Adrenal gland (tissue), 9 donors: ENCODE measurements at regions not wholly inside any gene's neighbourhood (a gene's known extent, or its start where the extent isn't known, plus 50 kb on each side); places are given as distances from the start of the nearest gene placed in this dataset.

ENCODE experiments used
- DNase-seq, 7 donors: peaks; one replicate each; pipeline ENCODE4 v3.0.0-alpha.2; 2019 to 2020
- H3K27ac ChIP-seq, 5 donors: fragments of 200-600 bp; sonication (generic) in 4 of 5; 1 replicate in 3 of 5; 2 replicates in 2 of 5; pipeline versions ENCODE4 v1.5.1 to v1.8.0; 2016 to 2020; ENCODE audit warnings: mild to moderate bottlenecking in 1 of 5
- H3K27me3 ChIP-seq: fragments of 200-600 bp; 2 replicates; pipeline ENCODE4 v1.8.0; 2021
- H3K36me3 ChIP-seq, 2 donors: fragments of 200-600 bp; replicated peaks in 1 of 2; 1 replicate in 1 of 2; 2 replicates in 1 of 2; pipeline versions ENCODE4 v1.5.1 to v1.8.0; 2018 to 2022
- H3K4me1 ChIP-seq, 2 donors: fragments of 200-600 bp; replicated peaks in 1 of 2; 1 replicate in 1 of 2; 2 replicates in 1 of 2; pipeline versions ENCODE4 v1.5.1 to v1.8.0; 2018 to 2021
- H3K4me3 ChIP-seq, 4 donors: fragments of 200-600 bp; sonication (generic) in 3 of 4; one replicate each; pipeline ENCODE4 v1.5.1; 2016 to 2018
- H3K9me3 ChIP-seq, 3 donors: fragments of 200-600 bp; sonication (generic) in 1 of 3; replicated peaks in 1 of 3; 1 replicate in 2 of 3; 2 replicates in 1 of 3; pipeline versions ENCODE4 v1.5.1 to v1.8.0; 2016 to 2021
- POLR2A ChIP-seq, 2 donors: fragments of 450-650 bp; IDR thresholded peaks; one replicate each; pipeline ENCODE4 v1.6.1; 2017; ENCODE audit warnings: antibody characterized with exemption in 2 of 2, mild to moderate bottlenecking in 2 of 2, moderate library complexity in 1 of 2
- whole genome bisulfite sequencing, 4 donors: extraction: QIAGEN DNeasy Blood & Tissue Kit in 2 of 4; methylation state at CpG; one replicate each; pipeline versions ENCODE4 v1.1.5 to v1.1.7; 2013 to 2017; 5-methylcytosine and 5-hydroxymethylcytosine counted together
- intact Hi-C, 2 donors: fragments of 100-400 bp; cut with DNase I; formaldehyde crosslinking; loops; one replicate each; pipeline versions ENCODE4 v1.14.1 to v1.15.0; 2022 to 2023
- TF ChIP-seq, protein P1 (sequence below), 6 experiments: fragments of 450-650 bp in 4 of 6; fragments of 200-600 bp in 2 of 6; sonication (generic) in 1 of 6; IDR thresholded peaks; 1 replicate in 5 of 6; 2 replicates in 1 of 6; pipeline versions ENCODE4 v1.5.1 to v1.8.0; 2016 to 2021; ENCODE audit warnings: antibody characterized with exemption in 6 of 6, mild to moderate bottlenecking in 2 of 6, moderate library complexity in 1 of 6
- donor health status: healthy with polysubstance abuse.
- donor health status: Bipolar disorder and iron deficiency.
- donor health status: DM: yes; HTN: yes; CAD: no.
- donor health status: DM: no; HTN: no; CAD: no.
- donor health status: DM: no; HTN: no; CAD: no.

DNA sequence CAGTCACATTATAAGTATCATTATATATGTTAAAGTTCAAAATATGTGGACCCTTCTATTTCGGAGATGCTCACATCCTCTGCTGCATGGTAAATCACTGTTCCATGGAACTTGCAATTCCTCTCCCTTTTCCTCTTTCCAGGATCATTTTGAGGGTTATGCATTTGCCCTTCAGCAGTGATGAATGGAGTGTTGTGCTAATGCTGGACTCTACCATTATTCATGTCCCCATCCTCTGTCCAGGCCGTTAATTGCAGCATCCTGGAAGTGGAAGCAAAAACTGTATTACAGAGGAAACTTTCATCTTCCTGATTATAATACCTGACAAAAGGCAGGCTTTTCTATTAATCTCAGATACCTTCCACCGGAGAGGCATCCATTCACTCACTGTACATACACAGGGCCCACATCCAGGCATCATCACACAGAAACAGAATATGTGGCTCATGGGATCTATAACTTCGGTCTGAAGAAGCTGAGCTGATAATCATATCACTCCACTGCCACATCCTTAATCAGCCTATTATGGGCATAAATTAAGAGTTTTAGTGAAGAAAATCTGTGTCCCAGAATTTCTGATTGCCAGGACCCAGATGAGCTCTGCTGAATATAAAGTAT is 65.0 kb upstream of the ACO1 start:
- H3K4me3 ChIP-seq, result no peak overlapping the region
- H3K36me3 ChIP-seq, result no peaks in the 10 kb centered on the region
- no peak overlapping the region for H3K27ac ChIP-seq
- intact Hi-C loops, result no loop called here
- no peak for DNase-seq
- H3K4me1 ChIP-seq, result no peaks in the 10 kb centered on the region
- no peaks in the 10 kb centered on the region for H3K9me3 ChIP-seq
- no peak for TF ChIP-seq POLR2A (IDR thresholded peaks at IDR 0.05)
- TF ChIP-seq, protein P1, sequence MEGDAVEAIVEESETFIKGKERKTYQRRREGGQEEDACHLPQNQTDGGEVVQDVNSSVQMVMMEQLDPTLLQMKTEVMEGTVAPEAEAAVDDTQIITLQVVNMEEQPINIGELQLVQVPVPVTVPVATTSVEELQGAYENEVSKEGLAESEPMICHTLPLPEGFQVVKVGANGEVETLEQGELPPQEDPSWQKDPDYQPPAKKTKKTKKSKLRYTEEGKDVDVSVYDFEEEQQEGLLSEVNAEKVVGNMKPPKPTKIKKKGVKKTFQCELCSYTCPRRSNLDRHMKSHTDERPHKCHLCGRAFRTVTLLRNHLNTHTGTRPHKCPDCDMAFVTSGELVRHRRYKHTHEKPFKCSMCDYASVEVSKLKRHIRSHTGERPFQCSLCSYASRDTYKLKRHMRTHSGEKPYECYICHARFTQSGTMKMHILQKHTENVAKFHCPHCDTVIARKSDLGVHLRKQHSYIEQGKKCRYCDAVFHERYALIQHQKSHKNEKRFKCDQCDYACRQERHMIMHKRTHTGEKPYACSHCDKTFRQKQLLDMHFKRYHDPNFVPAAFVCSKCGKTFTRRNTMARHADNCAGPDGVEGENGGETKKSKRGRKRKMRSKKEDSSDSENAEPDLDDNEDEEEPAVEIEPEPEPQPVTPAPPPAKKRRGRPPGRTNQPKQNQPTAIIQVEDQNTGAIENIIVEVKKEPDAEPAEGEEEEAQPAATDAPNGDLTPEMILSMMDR (IDR thresholded peaks at IDR 0.05), result no peak
- H3K27me3 ChIP-seq, result no peaks in the 10 kb centered on the region
- 53 to 70% (median 59%) methylated on average over 4 of the region's 4 CpGs for WGBS, 4 donors

DNA sequence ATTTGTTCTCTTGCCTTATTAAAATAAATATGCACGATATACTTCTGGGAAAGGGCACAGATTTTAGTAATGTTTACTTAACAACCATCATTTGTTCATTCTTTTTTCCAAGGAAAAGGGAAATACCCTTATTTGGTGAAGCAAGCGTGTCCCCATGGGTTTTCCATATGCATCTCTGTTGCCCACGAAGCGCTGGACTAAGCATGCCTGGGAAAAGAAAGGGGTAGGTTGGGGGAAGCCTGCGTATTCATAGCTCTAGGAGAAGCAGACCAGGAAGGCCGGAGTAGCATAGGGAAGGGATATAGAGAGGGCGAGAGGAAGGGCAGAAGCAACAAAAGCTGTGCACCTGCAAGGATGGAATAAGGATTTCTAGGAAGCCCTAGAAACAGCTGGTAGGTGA is 61.8 kb upstream of the ACO1 start:
- TF ChIP-seq POLR2A (IDR thresholded peaks at IDR 0.05), result no peak
- TF ChIP-seq, protein P1 (IDR thresholded peaks at IDR 0.05), result no peak
- no peak for DNase-seq
- H3K36me3 ChIP-seq, result no peaks in the 10 kb centered on the region
- H3K4me1 ChIP-seq, result no peaks in the 10 kb centered on the region
- no peak overlapping the region for H3K27ac ChIP-seq
- intact Hi-C loops, result no loop called here
- no peak overlapping the region for H3K4me3 ChIP-seq
- no peaks in the 10 kb centered on the region for H3K9me3 ChIP-seq
- 63 to 76% (median 66%) methylated on average over 7 of the region's 7 CpGs for WGBS, 4 donors
- no peaks in the 10 kb centered on the region for H3K27me3 ChIP-seq

DNA sequence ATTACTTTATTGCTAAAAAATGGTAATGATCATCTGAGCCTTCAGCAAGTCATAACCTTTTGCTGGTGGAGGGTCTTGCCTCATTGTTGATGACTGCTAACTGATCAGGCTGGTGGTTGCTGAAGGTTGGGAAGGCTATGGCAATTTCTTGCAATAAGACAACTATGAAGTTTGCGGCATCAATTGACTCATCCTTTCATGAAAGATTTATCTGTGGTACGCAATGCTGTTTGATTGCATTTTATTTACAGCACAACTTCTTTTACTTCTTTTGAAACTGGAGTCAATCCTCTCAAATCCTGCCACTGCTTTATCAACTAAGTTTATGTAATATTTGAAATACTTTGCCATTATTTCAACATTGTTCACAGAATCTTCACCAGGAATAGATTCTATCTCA is 58.3 kb upstream of the ACO1 start:
- Histone ChIP-seq H3K4me1 (no peaks in the 10 kb centered on the region), H3K9me3 (no peaks in the 10 kb centered on the region), H3K36me3 (no peaks in the 10 kb centered on the region), H3K27ac (no peak overlapping the region), H3K27me3 (no peaks in the 10 kb centered on the region), H3K4me3 (no peak overlapping the region)
- WGBS, 4 donors, result 83 to 98% (median 86%) methylated on average over 2 of the region's 2 CpGs
- TF ChIP-seq, protein P1 (IDR thresholded peaks at IDR 0.05), result no peak
- TF ChIP-seq POLR2A (IDR thresholded peaks at IDR 0.05), result no peak
- intact Hi-C loops, result no loop called here
- no peak for DNase-seq

DNA sequence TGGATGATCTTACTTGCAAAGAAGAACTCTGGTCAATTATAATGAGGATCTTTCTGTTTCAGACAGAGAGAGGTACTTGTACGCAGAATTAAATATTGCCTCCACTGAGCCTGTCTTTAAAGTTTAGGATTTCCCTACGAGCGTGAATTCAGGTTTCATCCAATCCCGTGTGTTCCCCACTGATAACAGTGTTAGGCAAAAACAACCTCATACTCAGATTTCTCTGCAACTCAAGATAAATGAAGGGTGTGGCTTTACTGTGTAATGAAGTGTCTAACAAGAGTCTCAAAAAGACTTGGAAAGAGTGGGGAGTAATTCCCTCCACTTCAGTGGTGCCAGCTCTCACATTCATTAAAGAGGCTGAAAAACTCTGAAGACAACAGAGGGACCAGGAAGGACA is 53.2 kb upstream of the ACO1 start:
- Histone ChIP-seq H3K9me3 (no peaks in the 10 kb centered on the region), H3K36me3 (no peaks in the 10 kb centered on the region), H3K27ac (no peak overlapping the region), H3K4me3 (no peak overlapping the region), H3K4me1 (no peaks in the 10 kb centered on the region), H3K27me3 (no peaks in the 10 kb centered on the region)
- intact Hi-C loops, result no loop called here
- TF ChIP-seq POLR2A (IDR thresholded peaks at IDR 0.05), result no peak
- TF ChIP-seq, protein P1 (IDR thresholded peaks at IDR 0.05), result no peak
- no peak for DNase-seq
- WGBS, 4 donors, result 67 to 79% (median 74%) methylated on average over 4 of the region's 4 CpGs
